ENCODE measurements at regions not wholly inside any gene's neighbourhood (a gene's known extent, or its start where the extent isn't known, plus 50 kb on each side); places are given as distances from the start of the nearest gene placed in this dataset.

DNA sequence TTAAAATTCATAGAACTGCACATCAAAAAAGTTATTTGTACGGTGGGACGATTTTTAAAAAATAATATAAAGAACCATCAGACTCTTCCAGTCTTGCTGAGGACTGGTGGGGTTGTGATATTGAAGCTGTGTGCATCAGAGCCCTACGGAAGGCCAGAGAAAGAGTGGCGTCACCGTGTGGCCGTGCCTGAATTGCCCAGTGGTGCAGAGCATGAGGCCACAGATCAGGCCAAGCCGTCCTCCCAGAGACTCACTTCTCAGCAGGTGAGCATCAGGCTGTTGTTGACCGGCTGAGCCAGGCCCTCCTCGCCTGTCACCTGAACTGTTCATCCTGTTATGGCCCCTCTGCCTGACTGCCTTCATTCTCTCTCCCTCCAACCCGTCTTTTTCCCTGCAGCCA is 1013.9 kb downstream of the TBC1D22A start:
- TF ChIP-seq, protein P1, sequence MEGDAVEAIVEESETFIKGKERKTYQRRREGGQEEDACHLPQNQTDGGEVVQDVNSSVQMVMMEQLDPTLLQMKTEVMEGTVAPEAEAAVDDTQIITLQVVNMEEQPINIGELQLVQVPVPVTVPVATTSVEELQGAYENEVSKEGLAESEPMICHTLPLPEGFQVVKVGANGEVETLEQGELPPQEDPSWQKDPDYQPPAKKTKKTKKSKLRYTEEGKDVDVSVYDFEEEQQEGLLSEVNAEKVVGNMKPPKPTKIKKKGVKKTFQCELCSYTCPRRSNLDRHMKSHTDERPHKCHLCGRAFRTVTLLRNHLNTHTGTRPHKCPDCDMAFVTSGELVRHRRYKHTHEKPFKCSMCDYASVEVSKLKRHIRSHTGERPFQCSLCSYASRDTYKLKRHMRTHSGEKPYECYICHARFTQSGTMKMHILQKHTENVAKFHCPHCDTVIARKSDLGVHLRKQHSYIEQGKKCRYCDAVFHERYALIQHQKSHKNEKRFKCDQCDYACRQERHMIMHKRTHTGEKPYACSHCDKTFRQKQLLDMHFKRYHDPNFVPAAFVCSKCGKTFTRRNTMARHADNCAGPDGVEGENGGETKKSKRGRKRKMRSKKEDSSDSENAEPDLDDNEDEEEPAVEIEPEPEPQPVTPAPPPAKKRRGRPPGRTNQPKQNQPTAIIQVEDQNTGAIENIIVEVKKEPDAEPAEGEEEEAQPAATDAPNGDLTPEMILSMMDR (IDR thresholded peaks at IDR 0.05; ENCODE audit: low read depth, low read length): no peak
- no peak for TF ChIP-seq POLR2A (IDR thresholded peaks at IDR 0.05; ENCODE audit: extremely low read depth, insufficient read length)
- TF ChIP-seq, protein P2, sequence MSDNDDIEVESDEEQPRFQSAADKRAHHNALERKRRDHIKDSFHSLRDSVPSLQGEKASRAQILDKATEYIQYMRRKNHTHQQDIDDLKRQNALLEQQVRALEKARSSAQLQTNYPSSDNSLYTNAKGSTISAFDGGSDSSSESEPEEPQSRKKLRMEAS (IDR thresholded peaks at IDR 0.05; ENCODE audit: low read depth, low read length): no peak
- no peak for TF ChIP-seq MYC (IDR thresholded peaks at IDR 0.05; ENCODE audit: low read depth, low read length)

Data from NB4 (cell line).